ENCODE measurements at regions not wholly inside any gene's neighbourhood (a gene's known extent, or its start where the extent isn't known, plus 50 kb on each side); places are given as distances from the start of the nearest gene placed in this dataset.
"Not testable (repeated sequence)": the region's sequence is repeated elsewhere in the genome, so short reads cannot be mapped to it uniquely, and the experiment has no call there.

GRCh38 chr10:42900346-42900745, 117.8 kb downstream of the BMS1 start:
- not testable (repeated sequence) for TF ChIP-seq CTCF (IDR thresholded peaks at IDR 0.05; ENCODE audit: low read depth, low read length); POLR2A (IDR thresholded peaks at IDR 0.05; ENCODE audit: extremely low read depth, insufficient read length); MYC (IDR thresholded peaks at IDR 0.05; ENCODE audit: low read depth, low read length)
